HG02571 (cell line): ENCODE measurements at regions not wholly inside any gene's neighbourhood (a gene's known extent, or its start where the extent isn't known, plus 50 kb on each side); places are given as distances from the start of the nearest gene placed in this dataset.
"Not testable (repeated sequence)": the region's sequence is repeated elsewhere in the genome, so short reads cannot be mapped to it uniquely, and the experiment has no call there.

Source experiments
- ATAC-seq: cut with Tn5 transposase; IDR thresholded peaks from one replicate; pipeline ENCODE4 v1.9.1; 2021; ENCODE audit warnings: mild to moderate bottlenecking, moderate library complexity; ENCODE audit not compliant: unreplicated experiment

GRCh38 chr6:169918239-169918953 is 167.0 kb downstream of the ERMARD start:
- ATAC-seq = no peak

GRCh38 chr6:169917153-169917552 is 165.7 kb downstream of the ERMARD start:
- ATAC-seq = no peak

- ATAC-seq = no peak
Observed at GRCh38 chr6:169915769-169916550, 164.5 kb downstream of the ERMARD start.

GRCh38 chr6:169913745-169914144 is 162.3 kb downstream of the ERMARD start:
- ATAC-seq = not testable (repeated sequence)

GRCh38 chr6:169913096-169913638 is 161.7 kb downstream of the ERMARD start:
- no peak for ATAC-seq

- ATAC-seq = no peak
Observed at GRCh38 chr6:169912266-169913095, 161.1 kb downstream of the ERMARD start.

- no peak for ATAC-seq
Observed at GRCh38 chr6:169911264-169912263, 160.1 kb downstream of the ERMARD start.

- ATAC-seq = no peak
Observed at GRCh38 chr6:169909113-169909512, 157.7 kb downstream of the ERMARD start.

- no peak for ATAC-seq
Observed at GRCh38 chr6:169908403-169908933, 157.0 kb downstream of the ERMARD start.

- no peak for ATAC-seq
Observed at GRCh38 chr6:169907419-169908115, 156.1 kb downstream of the ERMARD start.

- ATAC-seq = no peak
Observed at GRCh38 chr6:169906688-169907418, 155.4 kb downstream of the ERMARD start.

GRCh38 chr6:169906004-169906687 is 154.7 kb downstream of the ERMARD start:
- no peak for ATAC-seq

- ATAC-seq = no peak
Observed at GRCh38 chr6:169905041-169905807, 153.8 kb downstream of the ERMARD start.

- no peak for ATAC-seq
Observed at GRCh38 chr6:169904051-169904922, 152.9 kb downstream of the ERMARD start.

GRCh38 chr6:169903122-169903521 is 151.7 kb downstream of the ERMARD start:
- ATAC-seq = no peak

- no peak for ATAC-seq
Observed at GRCh38 chr6:169902604-169903003, 151.2 kb downstream of the ERMARD start.
